GM12878 (cell line): ENCODE measurements at regions not wholly inside any gene's neighbourhood (a gene's known extent, or its start where the extent isn't known, plus 50 kb on each side); places are given as distances from the start of the nearest gene placed in this dataset.

Source experiments
- ATAC-seq: fragments of 200-7000 bp; cut with Tn5 transposase; 3 replicates; pipeline ENCODE4 v1.9.1; 2020; ENCODE audit warnings: mild to moderate bottlenecking, moderate library complexity
- BruUV-seq: library from RNA; stranded (reverse); fragments of 400-500 nt; replicated peaks from 2 replicates; lab custom pipeline; 2021; lab: Mats Ljungman, UMichigan
- CTCF ChIA-PET: fragments of 300-600 bp; sonication (Branson Sonifier 250); formaldehyde crosslinking; extraction: SDS; loops from one replicate; lab custom pipeline; 2021; ENCODE audit warnings: inconsistent platforms; lab: Yijun Ruan, JAX
- POLR2A ChIA-PET: fragments of 350-600 bp; formaldehyde crosslinking; extraction: SDS; loops from one replicate; lab custom pipeline; 2021; ENCODE audit warnings: inconsistent platforms; lab: Charles Lee
- RAD21 ChIA-PET: fragments of 300-600 bp; sonication (Branson Sonifier 250); formaldehyde crosslinking; loops from one replicate; lab custom pipeline; 2023; ENCODE audit warnings: antibody characterized with exemption; ENCODE audit not compliant: unreplicated experiment; lab: Charles Lee
- SMC1A ChIA-PET: fragments of 300-600 bp; sonication (Branson Sonifier 250); formaldehyde crosslinking; loops from one replicate; lab custom pipeline; 2023; ENCODE audit not compliant: unreplicated experiment, uncharacterized antibody; lab: Charles Lee
- DNase-seq: peaks from one replicate; pipeline ENCODE4 v3.0.0-alpha.2; 2011; ENCODE audit warnings: low read depth, low spot score
- FAIRE-seq: peaks from 3 replicates; lab custom pipeline; 2011; peaks lifted over from hg19 to GRCh38; lab: Jason Lieb, UNC
- H2AFZ ChIP-seq: 2 replicates; pipeline ENCODE4 v1.6.0; 2011; ENCODE audit warnings: low read depth, low read length, control low read depth; ENCODE audit not compliant: control insufficient read depth
- H3K27ac ChIP-seq: 2 replicates; pipeline ENCODE4 v1.5.1; 2011; ENCODE audit warnings: control low read depth; ENCODE audit not compliant: control insufficient read depth, insufficient read depth
- H3K27me3 ChIP-seq, 2 experiments: replicated peaks in 1 of 2; 2 replicates each; pipeline versions ENCODE4 v1.6.0 to v1.6.1; 2011; ENCODE audit warnings: low read length in 1 of 2; ENCODE audit not compliant: control insufficient read depth in 2 of 2, insufficient read depth in 2 of 2
- H3K36me3 ChIP-seq, 2 experiments: 2 replicates each; pipeline ENCODE4 v1.5.1; 2011; ENCODE audit warnings: low read length in 1 of 2; ENCODE audit not compliant: control insufficient read depth in 2 of 2, insufficient read depth in 2 of 2
- H3K4me1 ChIP-seq: 2 replicates; pipeline ENCODE4 v1.6.1; 2011; ENCODE audit warnings: mild to moderate bottlenecking, low read length, moderate library complexity, mixed read lengths; ENCODE audit not compliant: control insufficient read depth, insufficient read depth
- H3K4me2 ChIP-seq: 2 replicates; pipeline ENCODE4 v1.6.0; 2011; ENCODE audit warnings: control low read depth; ENCODE audit not compliant: control insufficient read depth, insufficient read depth
- H3K4me3 ChIP-seq: fragments of 200-600 bp; sonication (generic); 2 replicates; pipeline ENCODE4 v1.5.1; 2016
- H3K79me2 ChIP-seq: 2 replicates; pipeline ENCODE4 v1.6.0; 2011; ENCODE audit warnings: low read length; ENCODE audit not compliant: control insufficient read depth, insufficient read depth
- H3K9ac ChIP-seq: 2 replicates; pipeline ENCODE4 v1.8.0; 2011; ENCODE audit warnings: low read length, control low read depth, mixed read lengths; ENCODE audit not compliant: control insufficient read depth, insufficient read depth
- H3K9me3 ChIP-seq: replicated peaks from 3 replicates; pipeline ENCODE4 v1.5.1; 2011; ENCODE audit warnings: mild to moderate bottlenecking, low read length; ENCODE audit not compliant: control insufficient read depth, insufficient read depth
- H4K20me1 ChIP-seq: 2 replicates; pipeline ENCODE4 v1.6.0; 2011; ENCODE audit not compliant: control insufficient read depth, insufficient read depth
- ASH2L ChIP-seq: fragments of 300-600, 200-600 bp; sonication (generic); IDR thresholded peaks from 2 replicates; pipeline ENCODE4 v1.6.1; 2017; ENCODE audit warnings: low read depth, mild to moderate bottlenecking, borderline replicate concordance
- MTA2 ChIP-seq: fragments of 450-650 bp; IDR thresholded peaks from 2 replicates; pipeline ENCODE4 v1.6.1; 2016; ENCODE audit warnings: low read depth, mild to moderate bottlenecking, moderate library complexity
- NR2C1 ChIP-seq: fragments of 450-650 bp; IDR thresholded peaks from 2 replicates; pipeline ENCODE4 v1.6.1; 2017; ENCODE audit warnings: antibody characterized with exemption, mild to moderate bottlenecking, moderate library complexity
- POLR2AphosphoS5 ChIP-seq: IDR thresholded peaks from 2 replicates; pipeline ENCODE4 v1.6.1; 2011; ENCODE audit warnings: mild to moderate bottlenecking, low read length, inconsistent platforms
- RFX5 ChIP-seq: IDR thresholded peaks from 2 replicates; pipeline ENCODE4 v1.6.1; 2011; ENCODE audit warnings: low read depth, low read length, improper control_type of control experiment
- SIN3A ChIP-seq: IDR thresholded peaks from 2 replicates; pipeline ENCODE4 v1.6.1; 2012; ENCODE audit warnings: low read depth, low read length, improper control_type of control experiment
- SPI1 ChIP-seq: IDR thresholded peaks from 2 replicates; pipeline ENCODE4 v1.6.1; 2011; ENCODE audit warnings: low read depth, mild to moderate bottlenecking, low read length, moderate library complexity, borderline replicate concordance; ENCODE audit not compliant: insufficient read depth
- SREBF1 ChIP-seq: IDR thresholded peaks from 2 replicates; pipeline ENCODE4 v1.6.1; 2012; ENCODE audit warnings: mild to moderate bottlenecking, low read length
- SREBF2 ChIP-seq: IDR thresholded peaks from 2 replicates; pipeline ENCODE4 v1.6.1; 2012; ENCODE audit warnings: mild to moderate bottlenecking, low read length
- TCF3 ChIP-seq: IDR thresholded peaks from 2 replicates; pipeline ENCODE4 v1.6.1; 2012; ENCODE audit warnings: low read depth, mild to moderate bottlenecking, low read length, borderline replicate concordance; ENCODE audit not compliant: insufficient read depth
- ZBED1 ChIP-seq: IDR thresholded peaks from 2 replicates; pipeline ENCODE4 v1.6.1; 2016; ENCODE audit warnings: borderline replicate concordance
- ZNF207 ChIP-seq: fragments of 450-650 bp; IDR thresholded peaks from 2 replicates; pipeline ENCODE4 v1.6.1; 2014; ENCODE audit warnings: antibody characterized with exemption, mild to moderate bottlenecking, borderline replicate concordance
- WGBS: methylation state at CpG from one replicate; pipeline ENCODE4 v1.1.6; 2016; ENCODE audit warnings: low lambda C conversion rate; ENCODE audit not compliant: insufficient replicate concordance, insufficient coverage; ENCODE audit errors: missing lambda C conversion rate; 5-methylcytosine and 5-hydroxymethylcytosine counted together
- in situ Hi-C: fragments of 300-500 bp; cut with MboI; formaldehyde crosslinking; loops from 9 replicates; pipeline ENCODE4 v1.14.3; 2018; ENCODE audit warnings: mixed read lengths
- intact Hi-C: fragments of 100-400 bp; cut with micrococcal nuclease; formaldehyde crosslinking; loops from one replicate; pipeline ENCODE4 v1.14.2; 2022; ENCODE audit not compliant: unreplicated experiment
- TF ChIP-seq, protein P1 (sequence below): fragments of 450-650 bp; IDR thresholded peaks from 2 replicates; pipeline ENCODE4 v1.6.1; 2017; ENCODE audit warnings: mild to moderate bottlenecking, low read depth, inconsistent platforms; ENCODE audit not compliant: poor library complexity, severe bottlenecking
- TF ChIP-seq, protein P2 (sequence below): IDR thresholded peaks from 2 replicates; pipeline ENCODE4 v1.6.1; 2012; ENCODE audit warnings: low read depth, low read length, improper control_type of control experiment
- TF ChIP-seq, protein P3 (sequence below): fragments of 150-350 bp; IDR thresholded peaks from 2 replicates; pipeline ENCODE4 v1.6.1; 2016; ENCODE audit warnings: low read depth, low read length
- TF ChIP-seq, protein P4 (sequence below): IDR thresholded peaks from 2 replicates; pipeline ENCODE4 v1.6.1; 2011; ENCODE audit warnings: low read depth, low read length, improper control_type of control experiment, borderline replicate concordance

DNA sequence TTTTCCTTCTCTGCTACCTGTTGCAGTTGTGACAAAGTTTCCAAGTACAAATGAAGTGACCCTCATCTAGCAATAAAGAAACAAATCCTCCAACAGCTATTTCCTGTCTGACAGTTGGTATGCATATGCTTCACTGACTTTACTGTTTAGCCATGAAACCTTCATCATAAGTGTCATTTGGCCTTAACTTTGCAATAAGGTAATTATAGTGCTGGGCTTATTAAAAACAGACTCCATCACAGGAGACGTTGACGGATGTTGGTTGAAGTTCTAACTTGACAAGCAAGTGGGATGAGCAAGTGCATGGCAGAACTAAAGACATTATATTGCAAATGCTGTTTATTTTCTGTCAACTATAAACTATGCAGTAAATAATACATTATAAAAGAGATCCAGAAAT lies 425.2 kb downstream of the RPS29 start:
- Histone ChIP-seq H3K4me2 (no peak overlapping the region), H3K9ac (no peak overlapping the region), H3K4me1 (no peaks in the 10 kb centered on the region), H3K36me3 (no peaks in the 10 kb centered on the region), H2AFZ (no peak overlapping the region), H3K9me3 (no peaks in the 10 kb centered on the region), H3K4me3 (no peak overlapping the region), H4K20me1 (no peaks in the 10 kb centered on the region), H3K79me2 (no peaks in the 10 kb centered on the region), H3K27ac (no peak overlapping the region), H3K27me3 (no peaks in the 10 kb centered on the region)
- in situ Hi-C loops (no loop called here), intact Hi-C loops (no loop called here)
- ChIA-PET SMC1A (no interaction called here), CTCF (no interaction called here), POLR2A (interaction anchor here (0.6 kb wide), 1 partner anchor 1515 kb away, joined by 3 read pairs; no protein-coding TSS in a partner anchor), RAD21 (no interaction called here)
- BruUV-seq = no TSS peak
- no peak for DNase-seq
- ATAC-seq = no peak
- 0% methylated on average over 2 of the region's 2 CpGs for WGBS
- no peak for FAIRE-seq
- TF ChIP-seq POLR2AphosphoS5 = no peak
- TF ChIP-seq SPI1 = no peak
- no peak for TF ChIP-seq ASH2L
- TF ChIP-seq MTA2 = no peak
- TF ChIP-seq SREBF2 = no peak
- TF ChIP-seq, protein P1, sequence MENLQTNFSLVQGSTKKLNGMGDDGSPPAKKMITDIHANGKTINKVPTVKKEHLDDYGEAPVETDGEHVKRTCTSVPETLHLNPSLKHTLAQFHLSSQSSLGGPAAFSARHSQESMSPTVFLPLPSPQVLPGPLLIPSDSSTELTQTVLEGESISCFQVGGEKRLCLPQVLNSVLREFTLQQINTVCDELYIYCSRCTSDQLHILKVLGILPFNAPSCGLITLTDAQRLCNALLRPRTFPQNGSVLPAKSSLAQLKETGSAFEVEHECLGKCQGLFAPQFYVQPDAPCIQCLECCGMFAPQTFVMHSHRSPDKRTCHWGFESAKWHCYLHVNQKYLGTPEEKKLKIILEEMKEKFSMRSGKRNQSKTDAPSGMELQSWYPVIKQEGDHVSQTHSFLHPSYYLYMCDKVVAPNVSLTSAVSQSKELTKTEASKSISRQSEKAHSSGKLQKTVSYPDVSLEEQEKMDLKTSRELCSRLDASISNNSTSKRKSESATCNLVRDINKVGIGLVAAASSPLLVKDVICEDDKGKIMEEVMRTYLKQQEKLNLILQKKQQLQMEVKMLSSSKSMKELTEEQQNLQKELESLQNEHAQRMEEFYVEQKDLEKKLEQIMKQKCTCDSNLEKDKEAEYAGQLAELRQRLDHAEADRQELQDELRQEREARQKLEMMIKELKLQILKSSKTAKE = no peak
- TF ChIP-seq, protein P2, sequence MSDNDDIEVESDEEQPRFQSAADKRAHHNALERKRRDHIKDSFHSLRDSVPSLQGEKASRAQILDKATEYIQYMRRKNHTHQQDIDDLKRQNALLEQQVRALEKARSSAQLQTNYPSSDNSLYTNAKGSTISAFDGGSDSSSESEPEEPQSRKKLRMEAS = no peak
- no peak for TF ChIP-seq ZBED1
- TF ChIP-seq SIN3A = no peak
- TF ChIP-seq, protein P3, sequence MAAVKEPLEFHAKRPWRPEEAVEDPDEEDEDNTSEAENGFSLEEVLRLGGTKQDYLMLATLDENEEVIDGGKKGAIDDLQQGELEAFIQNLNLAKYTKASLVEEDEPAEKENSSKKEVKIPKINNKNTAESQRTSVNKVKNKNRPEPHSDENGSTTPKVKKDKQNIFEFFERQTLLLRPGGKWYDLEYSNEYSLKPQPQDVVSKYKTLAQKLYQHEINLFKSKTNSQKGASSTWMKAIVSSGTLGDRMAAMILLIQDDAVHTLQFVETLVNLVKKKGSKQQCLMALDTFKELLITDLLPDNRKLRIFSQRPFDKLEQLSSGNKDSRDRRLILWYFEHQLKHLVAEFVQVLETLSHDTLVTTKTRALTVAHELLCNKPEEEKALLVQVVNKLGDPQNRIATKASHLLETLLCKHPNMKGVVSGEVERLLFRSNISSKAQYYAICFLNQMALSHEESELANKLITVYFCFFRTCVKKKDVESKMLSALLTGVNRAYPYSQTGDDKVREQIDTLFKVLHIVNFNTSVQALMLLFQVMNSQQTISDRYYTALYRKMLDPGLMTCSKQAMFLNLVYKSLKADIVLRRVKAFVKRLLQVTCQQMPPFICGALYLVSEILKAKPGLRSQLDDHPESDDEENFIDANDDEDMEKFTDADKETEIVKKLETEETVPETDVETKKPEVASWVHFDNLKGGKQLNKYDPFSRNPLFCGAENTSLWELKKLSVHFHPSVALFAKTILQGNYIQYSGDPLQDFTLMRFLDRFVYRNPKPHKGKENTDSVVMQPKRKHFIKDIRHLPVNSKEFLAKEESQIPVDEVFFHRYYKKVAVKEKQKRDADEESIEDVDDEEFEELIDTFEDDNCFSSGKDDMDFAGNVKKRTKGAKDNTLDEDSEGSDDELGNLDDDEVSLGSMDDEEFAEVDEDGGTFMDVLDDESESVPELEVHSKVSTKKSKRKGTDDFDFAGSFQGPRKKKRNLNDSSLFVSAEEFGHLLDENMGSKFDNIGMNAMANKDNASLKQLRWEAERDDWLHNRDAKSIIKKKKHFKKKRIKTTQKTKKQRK = no peak
- TF ChIP-seq TCF3 = no peak
- no peak for TF ChIP-seq NR2C1
- no peak for TF ChIP-seq ZNF207
- TF ChIP-seq, protein P4, sequence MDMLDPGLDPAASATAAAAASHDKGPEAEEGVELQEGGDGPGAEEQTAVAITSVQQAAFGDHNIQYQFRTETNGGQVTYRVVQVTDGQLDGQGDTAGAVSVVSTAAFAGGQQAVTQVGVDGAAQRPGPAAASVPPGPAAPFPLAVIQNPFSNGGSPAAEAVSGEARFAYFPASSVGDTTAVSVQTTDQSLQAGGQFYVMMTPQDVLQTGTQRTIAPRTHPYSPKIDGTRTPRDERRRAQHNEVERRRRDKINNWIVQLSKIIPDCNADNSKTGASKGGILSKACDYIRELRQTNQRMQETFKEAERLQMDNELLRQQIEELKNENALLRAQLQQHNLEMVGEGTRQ = no peak
- TF ChIP-seq SREBF1 = no peak
- no peak for TF ChIP-seq RFX5
